ENCODE measurements at regions not wholly inside any gene's neighbourhood (a gene's known extent, or its start where the extent isn't known, plus 50 kb on each side); places are given as distances from the start of the nearest gene placed in this dataset.

GRCh38 chr3:906739-907138, 186.1 kb upstream of the CNTN6 start:
- TF ChIP-seq POLR2A (IDR thresholded peaks at IDR 0.05) (no peak), CTCF (IDR thresholded peaks at IDR 0.05) (no peak)
